Mesothelial cell of epicardium (in vitro differentiated cells): ENCODE measurements at regions not wholly inside any gene's neighbourhood (a gene's known extent, or its start where the extent isn't known, plus 50 kb on each side); places are given as distances from the start of the nearest gene placed in this dataset.

Source experiments
- DNase-seq, 2 experiments: peaks; one replicate each; pipeline ENCODE4 v3.0.0; 2021; ENCODE audit warnings: low spot score in 2 of 2; ENCODE audit not compliant: unreplicated experiment in 2 of 2
- H3K27ac Mint-ChIP-seq: 2 replicates; pipeline ENCODE4 v1.8.0; 2021; ENCODE audit warnings: mixed read lengths
- H3K27me3 Mint-ChIP-seq: 2 replicates; pipeline ENCODE4 v1.8.0; 2021; ENCODE audit warnings: low read depth, mixed read lengths
- H3K36me3 Mint-ChIP-seq: 2 replicates; pipeline ENCODE4 v1.8.0; 2021; ENCODE audit warnings: mixed read lengths
- H3K4me1 Mint-ChIP-seq: 2 replicates; pipeline ENCODE4 v1.8.0; 2021; ENCODE audit warnings: mixed read lengths
- H3K4me3 Mint-ChIP-seq: 2 replicates; pipeline ENCODE4 v1.8.0; 2021; ENCODE audit warnings: mild to moderate bottlenecking, moderate library complexity, mixed read lengths
- H3K9me3 Mint-ChIP-seq: 2 replicates; pipeline ENCODE4 v1.8.0; 2021; ENCODE audit warnings: mixed read lengths
- TF ChIP-seq, protein P1 (sequence below): fragments of 200-600 bp; sonication (generic); IDR thresholded peaks from one replicate; pipeline ENCODE4 v1.5.0; 2021; ENCODE audit warnings: antibody characterized with exemption; ENCODE audit not compliant: unreplicated experiment

GRCh38 chr4:45316257-45316656, 589.9 kb upstream of the GNPDA2 start:
- Mint-ChIP-seq H3K36me3 (no peaks in the 10 kb centered on the region), H3K9me3 (peaks cover 13% of the 10 kb centered on the region), H3K4me1 (peaks cover 3% of the 10 kb centered on the region), H3K27ac (peak overlapping the region; percentile 44), H3K27me3 (no peaks in the 10 kb centered on the region), H3K4me3 (no peak overlapping the region)
- DNase-seq: no peak
- TF ChIP-seq, protein P1, sequence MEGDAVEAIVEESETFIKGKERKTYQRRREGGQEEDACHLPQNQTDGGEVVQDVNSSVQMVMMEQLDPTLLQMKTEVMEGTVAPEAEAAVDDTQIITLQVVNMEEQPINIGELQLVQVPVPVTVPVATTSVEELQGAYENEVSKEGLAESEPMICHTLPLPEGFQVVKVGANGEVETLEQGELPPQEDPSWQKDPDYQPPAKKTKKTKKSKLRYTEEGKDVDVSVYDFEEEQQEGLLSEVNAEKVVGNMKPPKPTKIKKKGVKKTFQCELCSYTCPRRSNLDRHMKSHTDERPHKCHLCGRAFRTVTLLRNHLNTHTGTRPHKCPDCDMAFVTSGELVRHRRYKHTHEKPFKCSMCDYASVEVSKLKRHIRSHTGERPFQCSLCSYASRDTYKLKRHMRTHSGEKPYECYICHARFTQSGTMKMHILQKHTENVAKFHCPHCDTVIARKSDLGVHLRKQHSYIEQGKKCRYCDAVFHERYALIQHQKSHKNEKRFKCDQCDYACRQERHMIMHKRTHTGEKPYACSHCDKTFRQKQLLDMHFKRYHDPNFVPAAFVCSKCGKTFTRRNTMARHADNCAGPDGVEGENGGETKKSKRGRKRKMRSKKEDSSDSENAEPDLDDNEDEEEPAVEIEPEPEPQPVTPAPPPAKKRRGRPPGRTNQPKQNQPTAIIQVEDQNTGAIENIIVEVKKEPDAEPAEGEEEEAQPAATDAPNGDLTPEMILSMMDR: no peak

- Mint-ChIP-seq H3K4me3 (no peak overlapping the region), H3K36me3 (no peaks in the 10 kb centered on the region), H3K27ac (no peak overlapping the region), H3K27me3 (peaks cover 3% of the 10 kb centered on the region), H3K4me1 (no peaks in the 10 kb centered on the region), H3K9me3 (no peaks in the 10 kb centered on the region)
- TF ChIP-seq, protein P1: no peak
- no peak for DNase-seq
Measured at GRCh38 chr4:45302828-45303227, 576.5 kb upstream of the GNPDA2 start.

GRCh38 chr4:45294464-45294863, 568.1 kb upstream of the GNPDA2 start:
- TF ChIP-seq, protein P1: no peak
- H3K9me3 Mint-ChIP-seq: peaks cover 29% of the 10 kb centered on the region
- H3K36me3 Mint-ChIP-seq: no peaks in the 10 kb centered on the region
- no peak for DNase-seq
- no peaks in the 10 kb centered on the region for H3K27me3 Mint-ChIP-seq
- no peak overlapping the region for H3K4me3 Mint-ChIP-seq
- H3K4me1 Mint-ChIP-seq: no peaks in the 10 kb centered on the region
- no peak overlapping the region for H3K27ac Mint-ChIP-seq

DNA sequence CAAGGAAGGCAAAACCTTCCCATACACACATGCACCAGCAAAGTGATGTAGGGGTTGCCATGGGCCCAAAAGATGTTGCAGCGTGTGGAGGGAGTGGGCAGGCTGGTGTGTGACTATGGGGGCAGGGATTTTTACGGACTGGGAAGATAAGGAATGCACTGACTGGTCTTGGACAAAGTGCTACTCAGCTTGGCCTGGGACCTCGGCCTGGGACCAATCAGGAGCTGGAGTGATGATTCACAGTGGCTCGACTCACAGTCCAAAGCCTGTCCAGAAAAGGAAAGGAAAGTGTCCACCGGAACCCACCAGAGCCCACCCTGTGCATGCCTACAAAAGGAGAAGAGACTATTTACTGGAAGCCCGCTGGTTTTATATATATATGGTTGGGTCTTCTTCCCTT, 567.0 kb upstream of the GNPDA2 start:
- Mint-ChIP-seq H3K4me3 (no peak overlapping the region), H3K27ac (no peak overlapping the region), H3K36me3 (no peaks in the 10 kb centered on the region), H3K27me3 (no peaks in the 10 kb centered on the region), H3K9me3 (peaks cover 34% of the 10 kb centered on the region), H3K4me1 (no peaks in the 10 kb centered on the region)
- DNase-seq: no peak
- TF ChIP-seq, protein P1: no peak

DNA sequence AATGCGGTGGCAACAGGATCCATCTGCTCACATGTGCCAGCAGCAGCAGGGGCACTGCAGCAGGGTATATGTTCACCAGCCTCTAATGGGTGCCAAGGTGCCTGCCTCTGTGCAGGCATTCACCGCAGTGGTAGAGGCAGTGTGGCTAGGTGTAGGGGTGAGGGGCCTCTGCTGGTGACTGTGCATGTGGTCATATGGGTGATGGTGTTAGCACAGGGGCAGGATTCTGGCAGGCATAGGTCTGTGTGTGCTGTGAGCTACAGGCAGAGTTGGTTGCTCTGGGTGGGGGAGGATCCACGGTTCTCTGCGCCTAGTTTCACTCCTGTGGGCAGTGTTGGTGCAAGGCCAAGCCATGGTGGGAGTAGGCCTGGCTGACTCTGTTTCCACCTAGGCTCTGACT, 566.5 kb upstream of the GNPDA2 start:
- H3K9me3 Mint-ChIP-seq: peaks cover 34% of the 10 kb centered on the region
- H3K4me3 Mint-ChIP-seq: no peak overlapping the region
- no peak for DNase-seq
- no peaks in the 10 kb centered on the region for H3K36me3 Mint-ChIP-seq
- H3K4me1 Mint-ChIP-seq: no peaks in the 10 kb centered on the region
- TF ChIP-seq, protein P1: no peak
- no peak overlapping the region for H3K27ac Mint-ChIP-seq
- H3K27me3 Mint-ChIP-seq: no peaks in the 10 kb centered on the region

DNA sequence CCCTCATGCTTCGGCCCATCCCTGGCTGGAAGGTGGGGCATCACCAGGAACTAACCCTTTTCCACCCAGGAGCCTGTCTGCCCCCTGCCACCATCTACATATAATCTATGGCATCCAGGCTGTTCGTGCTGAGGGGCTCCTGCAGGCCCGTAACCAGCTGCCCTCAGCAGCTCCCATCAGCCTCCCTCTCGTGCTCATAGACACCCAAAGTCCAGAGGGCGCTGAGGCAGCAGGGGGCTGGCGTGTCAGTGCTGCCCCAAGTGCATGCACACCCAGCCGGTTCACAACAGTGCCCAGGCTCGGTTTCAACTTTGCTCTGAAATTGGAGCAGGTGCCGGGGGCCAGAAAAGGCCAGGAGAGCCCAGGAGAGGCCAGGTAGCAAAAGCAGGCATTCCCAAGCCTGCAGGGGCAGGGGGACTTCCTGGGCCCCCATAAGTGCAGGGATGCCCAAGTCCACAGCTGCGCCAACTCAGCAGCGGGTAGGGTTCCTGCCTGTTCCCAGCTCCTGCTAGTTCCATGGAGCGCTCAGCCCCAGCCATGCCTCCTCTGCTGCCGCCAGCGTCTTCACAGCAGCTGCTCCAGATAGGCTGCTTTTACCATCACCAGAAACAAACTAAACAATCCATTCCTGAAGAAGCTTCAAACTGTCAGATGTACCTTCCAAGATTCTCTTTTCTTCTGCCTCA, 558.2 kb upstream of the GNPDA2 start:
- Mint-ChIP-seq H3K4me1 (no peaks in the 10 kb centered on the region), H3K9me3 (peaks cover 6% of the 10 kb centered on the region), H3K27ac (no peak overlapping the region), H3K4me3 (no peak overlapping the region), H3K27me3 (peaks cover 2% of the 10 kb centered on the region), H3K36me3 (no peaks in the 10 kb centered on the region)
- TF ChIP-seq, protein P1: no peak
- no peak for DNase-seq
